HG02840 (cell line): ENCODE measurements at regions not wholly inside any gene's neighbourhood (a gene's known extent, or its start where the extent isn't known, plus 50 kb on each side); places are given as distances from the start of the nearest gene placed in this dataset.

Experiments used
- ATAC-seq: cut with Tn5 transposase; IDR thresholded peaks from one replicate; pipeline ENCODE4 v1.9.1; 2021; ENCODE audit warnings: mild to moderate bottlenecking, moderate library complexity, moderate number of reproducible peaks; ENCODE audit not compliant: unreplicated experiment, low FRiP score

DNA sequence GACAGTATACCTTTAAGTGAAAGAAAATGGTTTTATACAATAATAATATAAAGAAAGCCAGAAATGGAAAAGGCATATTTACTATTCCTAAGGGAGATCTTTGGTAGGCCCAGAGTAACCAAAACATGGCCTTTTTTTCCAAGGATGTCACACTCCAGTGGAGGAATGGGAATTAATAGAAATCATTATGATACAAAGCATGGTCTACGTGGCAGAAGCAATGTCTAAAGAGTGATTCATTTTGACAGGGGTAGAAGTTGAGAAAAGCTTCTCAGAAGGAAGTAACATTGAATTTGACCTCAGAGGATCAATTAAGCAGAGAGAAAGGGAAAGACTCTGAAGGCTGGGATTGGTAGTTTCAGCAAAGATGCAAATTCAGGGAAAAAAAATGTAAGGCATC lies 208.6 kb downstream of the BTG1 start:
- ATAC-seq = no peak

DNA sequence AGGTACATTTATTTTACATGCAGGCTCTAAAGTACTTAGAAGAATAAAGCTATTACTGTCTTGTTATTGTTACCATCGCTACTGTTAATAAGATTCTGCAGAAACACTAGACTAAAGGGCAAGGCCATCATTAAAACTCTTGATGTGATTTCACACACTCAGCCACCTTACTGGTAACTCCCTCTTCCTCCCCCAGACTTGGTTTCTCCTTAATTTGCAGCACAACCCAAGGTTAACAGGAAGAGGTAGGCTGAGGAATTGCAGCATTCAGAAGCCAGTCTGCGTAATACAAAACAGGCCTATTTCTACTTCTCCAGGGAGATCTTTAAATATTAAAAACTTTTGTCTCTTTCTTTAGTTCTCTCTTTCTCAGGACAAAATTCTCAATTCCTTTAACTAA lies 210.3 kb downstream of the BTG1 start:
- no peak for ATAC-seq

DNA sequence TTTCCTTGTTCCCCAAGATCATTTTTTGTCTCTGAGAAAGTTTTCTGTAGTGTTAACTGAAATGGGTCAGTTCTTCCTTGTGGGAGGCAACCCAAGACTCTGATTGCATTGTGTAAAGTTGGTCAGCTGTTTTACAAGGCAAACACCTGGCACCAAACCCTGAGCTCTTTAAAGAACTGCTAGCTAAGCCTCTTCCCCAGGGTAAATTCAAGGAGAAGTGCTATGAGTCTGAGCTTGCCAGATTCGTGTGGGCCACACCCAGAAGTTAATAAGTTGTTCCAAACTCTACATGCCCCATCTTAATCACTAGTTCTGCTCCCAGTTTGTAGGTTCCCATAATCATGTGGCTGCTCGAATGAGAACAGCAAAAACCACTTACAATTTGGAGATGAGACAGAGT lies 214.5 kb downstream of the BTG1 start:
- no peak for ATAC-seq

DNA sequence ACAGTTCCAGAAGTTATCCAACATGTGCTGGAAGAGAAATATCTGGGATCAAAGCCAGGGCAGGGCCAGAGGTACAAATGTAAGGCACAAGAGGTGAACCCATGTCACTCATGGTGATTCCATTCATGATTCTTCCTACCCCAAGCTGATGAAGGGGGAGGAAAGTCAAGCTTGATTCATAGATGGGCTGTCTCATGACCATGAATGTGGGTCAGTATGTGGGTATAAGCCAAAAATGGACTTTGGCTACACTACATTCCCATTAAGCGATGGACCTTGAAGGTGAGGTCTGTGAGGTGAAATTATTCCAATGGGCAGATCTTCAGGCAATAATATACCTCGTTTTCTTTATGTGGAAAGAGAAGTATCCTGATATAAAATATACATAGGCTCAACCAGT lies 217.1 kb downstream of the BTG1 start:
- no peak for ATAC-seq

DNA sequence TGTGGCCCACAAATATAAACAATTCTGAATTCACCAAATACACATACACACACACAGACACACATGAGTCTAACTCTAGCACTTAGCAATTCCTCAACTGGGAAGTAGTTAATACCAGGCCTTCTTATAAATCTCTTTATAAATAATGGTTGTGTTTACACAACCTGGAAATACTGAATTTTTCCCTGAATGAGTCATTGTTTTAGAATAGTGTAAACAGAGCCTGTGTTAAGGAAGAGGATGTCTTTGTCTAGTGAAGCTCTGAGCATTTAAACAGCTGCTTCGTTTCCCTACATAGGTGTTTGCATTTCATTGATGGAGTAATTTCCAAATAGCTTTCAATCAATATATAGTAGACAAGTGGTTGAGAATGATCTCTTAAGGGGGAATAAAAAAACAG lies 218.8 kb downstream of the BTG1 start:
- ATAC-seq = no peak

- ATAC-seq = no peak
Observed at GRCh38 chr12:91924827-91925226, 220.8 kb downstream of the BTG1 start.

DNA sequence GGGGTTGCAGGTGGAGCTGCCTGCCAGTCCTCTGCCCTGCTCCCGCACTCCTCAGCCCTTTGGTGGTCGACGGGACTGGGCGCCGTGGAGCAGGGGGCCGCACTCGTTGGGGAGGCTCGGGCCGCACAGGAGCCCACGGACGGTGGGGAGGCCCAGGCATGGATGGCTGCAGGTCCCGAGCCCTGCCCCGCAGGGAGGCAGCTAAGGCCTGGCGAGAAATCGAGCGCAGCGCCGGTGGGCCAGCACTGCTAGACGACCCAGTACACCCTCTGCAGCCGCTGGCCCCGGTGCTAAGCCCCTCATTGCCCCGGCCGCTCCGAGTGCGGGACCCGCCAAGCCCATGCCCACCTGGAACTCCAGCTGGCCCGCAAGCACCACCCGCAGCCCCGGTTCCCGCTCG lies 221.8 kb downstream of the BTG1 start:
- ATAC-seq = no peak

DNA sequence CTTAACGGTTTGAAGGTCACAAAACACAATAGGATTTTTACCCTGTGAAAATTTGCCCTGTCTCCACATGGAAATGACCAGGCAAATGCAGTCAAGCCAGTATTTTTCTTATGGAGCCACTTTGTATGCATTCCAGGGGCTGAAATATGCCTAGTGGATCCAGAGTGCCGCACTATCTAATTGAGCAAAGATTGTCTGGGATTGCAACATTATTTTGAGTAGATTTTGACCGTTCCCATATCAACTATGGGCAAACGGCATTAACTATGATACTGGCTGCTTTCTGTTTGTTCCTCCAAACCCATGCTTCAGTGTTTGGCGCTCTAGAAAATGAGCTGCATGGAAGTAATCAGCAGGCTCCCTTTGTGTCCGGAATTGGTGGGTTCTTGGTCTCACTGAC lies 223.0 kb downstream of the BTG1 start:
- no peak for ATAC-seq

GRCh38 chr12:91922139-91922538 lies 223.5 kb downstream of the BTG1 start:
- no peak for ATAC-seq

DNA sequence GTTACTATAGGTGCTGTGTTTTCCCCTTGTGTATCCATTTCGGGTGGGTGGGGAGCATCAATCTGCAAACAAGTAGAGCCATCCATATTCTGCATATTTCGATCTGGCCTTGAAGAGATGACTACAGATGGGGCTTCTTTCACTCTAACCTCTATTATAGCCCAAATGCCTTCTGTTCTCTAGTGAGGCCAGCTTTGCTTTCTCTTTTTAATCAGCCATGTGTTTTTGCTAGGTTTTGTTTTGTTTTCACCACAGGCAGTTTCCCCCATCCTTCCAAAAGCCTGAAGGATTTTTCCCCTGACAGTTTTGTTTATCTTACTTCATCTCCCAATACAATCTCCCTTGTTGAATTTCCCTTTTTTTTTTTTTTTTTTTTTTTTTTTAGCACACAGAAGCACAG lies 224.1 kb downstream of the BTG1 start:
- no peak for ATAC-seq

DNA sequence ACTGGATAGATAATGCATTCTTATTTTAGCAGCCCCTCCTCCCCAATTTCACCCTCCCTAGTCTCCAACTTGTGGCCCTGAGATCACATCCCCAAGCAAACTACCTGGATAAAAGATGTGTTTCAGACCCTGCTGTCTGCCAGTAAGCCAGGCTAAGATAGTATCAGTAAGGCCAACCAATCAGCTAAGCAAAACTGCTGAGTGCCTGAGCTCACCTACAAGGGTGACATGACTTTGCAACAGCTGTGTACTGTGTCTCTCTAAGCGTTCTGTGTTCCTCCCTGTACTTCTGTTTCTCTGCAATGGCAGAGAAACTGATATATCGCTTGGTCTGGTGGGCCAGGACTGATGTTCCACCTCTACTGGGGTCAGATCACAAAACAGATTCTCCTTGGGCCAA lies 224.9 kb downstream of the BTG1 start:
- ATAC-seq = no peak

DNA sequence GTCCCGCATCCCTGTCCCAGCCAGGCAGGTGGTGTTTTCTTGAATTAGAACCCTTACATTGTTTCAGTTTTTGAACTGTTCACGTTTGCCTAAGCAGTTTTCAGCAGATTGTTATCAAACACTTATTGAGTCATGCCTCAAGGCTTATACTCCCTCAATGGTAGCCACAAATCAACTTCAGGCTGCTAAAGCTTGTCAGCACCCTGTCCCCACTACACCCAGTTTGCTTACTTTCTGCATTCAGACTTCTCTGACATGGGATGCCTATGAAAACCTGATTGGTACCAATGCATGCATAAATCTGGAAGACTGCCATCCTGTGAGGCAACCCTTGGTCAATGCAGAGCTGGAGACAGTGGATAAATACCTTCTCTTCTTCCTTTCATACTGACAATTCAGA lies 225.4 kb downstream of the BTG1 start:
- no peak for ATAC-seq

GRCh38 chr12:91918431-91918830 lies 227.2 kb downstream of the BTG1 start:
- no peak for ATAC-seq

- no peak for ATAC-seq
Observed at GRCh38 chr12:91914701-91915100, 230.9 kb downstream of the BTG1 start.

GRCh38 chr12:91913651-91914050 lies 232.0 kb downstream of the BTG1 start:
- no peak for ATAC-seq

- no peak for ATAC-seq
Observed at GRCh38 chr12:91913124-91913523, 232.5 kb downstream of the BTG1 start.

DNA sequence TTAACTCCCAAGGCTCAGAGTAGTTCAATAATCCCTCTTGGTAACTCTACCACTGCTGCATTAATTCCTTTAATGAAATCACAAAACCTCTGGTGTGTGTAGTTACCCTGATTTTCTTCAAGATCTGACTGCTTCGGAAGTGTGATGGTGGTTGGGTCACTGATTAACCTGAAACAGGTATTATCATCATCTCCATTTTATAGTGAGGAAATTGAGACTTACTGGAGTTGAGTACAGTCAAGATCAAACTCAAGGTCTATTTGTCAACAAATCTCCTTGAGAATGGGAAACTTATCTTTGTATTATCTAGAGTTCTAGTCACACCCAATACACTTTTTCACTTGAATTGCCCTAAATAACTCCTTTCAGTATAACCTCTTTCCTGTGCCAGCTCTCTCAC lies 233.5 kb downstream of the BTG1 start:
- ATAC-seq = no peak

DNA sequence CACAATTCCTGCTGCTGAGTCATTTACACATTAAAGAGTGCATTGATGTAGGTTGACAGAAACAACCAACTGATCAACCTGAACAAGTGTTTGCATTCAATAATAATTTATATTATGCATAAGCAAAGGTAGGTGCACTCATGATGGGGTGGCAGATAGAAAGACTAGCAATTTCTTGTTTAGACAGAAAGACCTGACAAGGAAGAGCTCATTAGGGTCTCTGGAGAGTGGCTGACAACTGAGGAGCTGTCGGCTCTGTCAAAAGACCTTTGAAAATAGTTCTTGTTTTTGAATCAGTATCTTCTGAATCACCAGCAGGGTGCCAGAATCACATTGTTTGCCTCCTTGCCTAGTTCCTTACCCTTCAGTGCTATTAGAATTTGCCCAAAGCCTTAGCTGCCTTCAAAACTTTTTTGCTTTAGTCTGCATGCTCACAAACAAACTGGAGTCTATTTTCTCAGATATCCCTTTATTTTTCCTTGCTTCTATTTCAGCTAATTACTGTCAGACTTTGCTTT lies 234.7 kb downstream of the BTG1 start:
- ATAC-seq = no peak

GRCh38 chr12:91902860-91903683 lies 242.6 kb downstream of the BTG1 start:
- no peak for ATAC-seq

GRCh38 chr12:91901381-91902074 lies 244.1 kb downstream of the BTG1 start:
- ATAC-seq = no peak

DNA sequence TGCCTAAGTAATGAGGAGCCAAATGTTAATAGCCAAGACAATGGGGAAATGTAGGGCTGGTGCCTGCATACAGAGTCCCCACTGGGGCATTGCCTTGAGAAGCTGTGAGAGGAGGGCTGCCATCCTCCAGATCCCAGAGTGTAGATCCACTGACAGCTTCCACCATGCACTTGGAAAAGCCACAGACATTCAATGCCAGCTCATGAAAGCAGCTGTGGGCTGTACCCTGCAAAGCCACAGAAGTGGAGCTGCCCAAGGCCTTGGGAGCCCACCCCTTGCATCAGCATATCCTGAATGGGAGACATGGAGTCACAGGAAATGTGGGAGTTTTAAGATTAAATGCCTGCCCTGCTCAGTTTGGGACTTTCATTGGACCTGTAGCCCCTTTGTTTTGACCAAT lies 244.7 kb downstream of the BTG1 start:
- ATAC-seq = no peak

- ATAC-seq = no peak
Observed at GRCh38 chr12:91899056-91899455, 246.6 kb downstream of the BTG1 start.
